NCI-H345 treated with DMSO at 0.1 percent for 48 hours (cell line): ENCODE measurements at regions not wholly inside any gene's neighbourhood (a gene's known extent, or its start where the extent isn't known, plus 50 kb on each side); places are given as distances from the start of the nearest gene placed in this dataset.
"Not testable (repeated sequence)": the region's sequence is repeated elsewhere in the genome, so short reads cannot be mapped to it uniquely, and the experiment has no call there.

Experiments
- DNase-seq: peaks from one replicate; lab custom pipeline; 2025; ENCODE audit not compliant: unreplicated experiment; lab: John Stamatoyannopoulos, UW

- no peak for DNase-seq
These were observed 428.4 kb upstream of the KCNMB2 start for GRCh38 chr3:178107804-178108203.

- no peak for DNase-seq
These were observed 426.5 kb upstream of the KCNMB2 start for GRCh38 chr3:178109691-178110090.

DNA sequence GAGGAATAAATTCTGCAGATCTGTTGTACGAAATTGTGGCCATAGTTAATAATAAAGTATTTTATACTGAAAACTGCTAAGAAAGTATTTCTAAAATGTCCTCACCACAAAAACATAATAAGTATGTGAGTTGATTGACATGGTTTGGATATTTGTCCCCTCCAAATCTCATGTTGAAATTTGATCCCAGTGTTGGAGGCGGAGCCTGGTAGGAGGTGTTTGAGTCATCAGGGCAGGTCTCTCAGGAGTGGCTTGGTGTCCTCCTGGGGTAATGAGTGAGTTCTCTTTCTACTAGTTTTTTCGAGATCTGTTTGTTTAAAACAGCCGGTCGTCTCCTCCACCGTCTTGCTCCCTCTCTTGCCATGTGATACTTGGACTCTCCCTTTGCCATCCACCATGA is 424.1 kb upstream of the KCNMB2 start:
- no peak for DNase-seq

- DNase-seq, result not testable (repeated sequence)
These were observed 423.7 kb upstream of the KCNMB2 start for GRCh38 chr3:178112552-178112951.

DNA sequence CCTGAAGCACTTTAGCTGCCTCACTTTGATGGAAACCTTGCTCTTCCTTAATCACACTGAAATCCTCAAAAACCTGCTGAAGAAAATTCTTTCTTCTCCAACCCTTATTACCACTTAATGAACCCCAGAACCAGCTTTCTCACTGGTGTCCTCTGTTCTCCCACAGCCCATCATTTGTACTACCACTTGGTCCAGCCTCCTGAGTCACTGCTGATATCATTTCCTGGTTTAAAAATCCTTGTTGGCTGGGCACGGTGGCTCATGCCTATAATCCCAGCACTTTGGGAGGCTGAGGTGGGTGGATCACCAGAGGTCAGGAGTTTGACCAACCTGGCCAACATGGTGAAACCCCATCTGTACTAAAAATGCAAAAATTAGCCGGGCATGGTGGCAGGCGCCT is 418.6 kb upstream of the KCNMB2 start:
- DNase-seq, result no peak

GRCh38 chr3:178119608-178120295 is 416.5 kb upstream of the KCNMB2 start:
- not testable (repeated sequence) for DNase-seq

- DNase-seq, result no peak
These were observed 415.9 kb upstream of the KCNMB2 start for GRCh38 chr3:178120367-178120766.

- no peak for DNase-seq
These were observed 409.6 kb upstream of the KCNMB2 start for GRCh38 chr3:178126686-178127085.

- DNase-seq, result no peak
These were observed 409.0 kb upstream of the KCNMB2 start for GRCh38 chr3:178127221-178127620.

- DNase-seq, result no peak
These were observed 407.1 kb upstream of the KCNMB2 start for GRCh38 chr3:178129109-178129508.

DNA sequence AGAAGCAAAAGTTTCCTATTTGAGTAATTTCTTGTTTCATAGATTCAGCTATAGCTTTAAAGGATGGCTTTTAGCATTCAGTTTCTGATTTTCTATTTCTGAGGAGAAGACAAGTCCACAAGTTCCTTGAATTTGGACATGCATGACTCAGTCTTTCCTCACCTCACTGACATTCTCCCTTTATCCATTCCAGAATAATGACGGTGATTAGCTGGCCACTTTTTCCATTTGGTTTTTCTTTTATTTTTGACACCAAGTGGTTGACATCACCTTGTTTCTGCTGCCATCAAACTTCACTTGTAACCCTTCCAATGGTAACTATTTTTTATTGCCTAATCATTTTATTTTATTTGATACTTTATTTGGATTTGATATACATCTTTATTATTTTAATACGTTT is 404.4 kb upstream of the KCNMB2 start:
- no peak for DNase-seq

GRCh38 chr3:178137206-178137605 is 399.0 kb upstream of the KCNMB2 start:
- no peak for DNase-seq

GRCh38 chr3:178137831-178138230 is 398.4 kb upstream of the KCNMB2 start:
- DNase-seq, result no peak

GRCh38 chr3:178139116-178139515 is 397.1 kb upstream of the KCNMB2 start:
- no peak for DNase-seq

DNA sequence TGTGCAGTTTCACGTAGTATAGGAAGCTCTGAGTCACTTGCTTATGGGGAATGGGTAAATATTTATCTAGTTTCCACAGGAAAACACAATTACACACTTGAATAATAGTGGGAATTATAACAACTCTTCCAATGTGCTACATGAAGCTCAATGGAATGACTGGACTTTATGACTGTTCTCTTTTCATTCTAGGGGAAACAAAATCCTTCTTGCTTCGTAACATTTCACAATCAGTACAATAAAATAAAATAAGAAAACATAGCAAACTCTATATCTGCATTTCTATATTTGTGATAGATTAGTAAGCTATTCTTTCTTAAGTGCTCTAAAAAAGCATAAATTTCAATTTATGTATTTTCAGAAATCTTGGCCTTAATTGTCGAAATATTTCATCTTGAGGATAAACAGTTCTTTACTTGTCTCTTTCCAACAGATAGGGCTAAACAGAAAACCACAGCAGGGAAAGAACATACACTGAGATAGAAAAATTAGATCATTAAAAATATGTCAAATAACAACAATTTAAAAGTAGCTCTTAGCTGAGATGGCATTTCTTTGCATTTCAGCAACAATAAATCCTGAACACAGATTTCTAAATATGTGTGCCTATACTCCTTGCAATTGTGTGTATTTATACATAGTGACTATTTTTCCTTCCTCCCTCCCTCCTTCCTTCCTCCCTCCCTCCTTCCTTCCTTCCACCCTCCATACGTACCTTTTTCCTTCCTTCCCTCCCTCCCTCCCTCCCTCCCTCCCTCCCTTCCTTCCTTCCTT is 395.5 kb upstream of the KCNMB2 start:
- DNase-seq, result no peak

DNA sequence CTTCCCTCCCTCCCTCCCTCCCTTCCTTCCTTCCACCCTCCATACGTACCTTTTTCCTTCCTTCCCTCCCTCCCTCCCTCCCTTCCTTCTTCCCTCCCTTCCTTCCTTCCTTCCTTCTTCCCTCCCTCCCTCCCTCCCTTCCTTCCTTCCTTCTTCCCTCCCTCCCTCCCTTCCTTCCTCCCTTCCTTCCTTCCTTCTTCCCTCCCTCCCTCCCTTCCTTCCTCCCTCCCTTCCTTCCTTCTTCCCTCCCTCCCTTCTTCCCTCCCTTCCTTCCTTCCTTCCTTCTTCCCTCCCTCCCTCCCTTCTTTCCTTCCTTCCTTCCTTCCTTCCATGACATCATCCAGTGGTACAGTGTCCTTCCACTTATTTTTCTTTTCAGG is 394.9 kb upstream of the KCNMB2 start:
- not testable (repeated sequence) for DNase-seq

DNA sequence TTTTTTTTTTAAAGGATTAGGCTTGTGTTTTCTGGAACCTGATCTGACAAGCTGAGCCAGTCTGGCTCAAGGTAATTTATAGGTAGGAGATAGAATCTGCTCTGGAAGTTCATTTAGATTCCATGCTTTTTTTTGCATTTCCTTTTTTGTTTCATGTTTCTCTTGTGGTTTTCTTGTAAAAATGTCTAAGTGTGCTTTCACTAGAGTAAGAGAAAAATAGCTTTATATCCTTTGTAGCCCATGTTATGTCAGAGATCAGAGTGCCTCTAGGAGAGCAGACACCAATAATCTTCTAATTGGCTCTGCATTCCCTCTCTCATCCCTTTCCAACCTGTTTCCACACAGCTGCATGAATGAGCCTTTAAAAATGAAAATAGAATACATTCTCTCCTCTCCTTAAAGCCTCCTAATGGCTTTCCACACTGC is 389.8 kb upstream of the KCNMB2 start:
- no peak for DNase-seq

- DNase-seq, result no peak
These were observed 389.2 kb upstream of the KCNMB2 start for GRCh38 chr3:178147001-178147400.

DNA sequence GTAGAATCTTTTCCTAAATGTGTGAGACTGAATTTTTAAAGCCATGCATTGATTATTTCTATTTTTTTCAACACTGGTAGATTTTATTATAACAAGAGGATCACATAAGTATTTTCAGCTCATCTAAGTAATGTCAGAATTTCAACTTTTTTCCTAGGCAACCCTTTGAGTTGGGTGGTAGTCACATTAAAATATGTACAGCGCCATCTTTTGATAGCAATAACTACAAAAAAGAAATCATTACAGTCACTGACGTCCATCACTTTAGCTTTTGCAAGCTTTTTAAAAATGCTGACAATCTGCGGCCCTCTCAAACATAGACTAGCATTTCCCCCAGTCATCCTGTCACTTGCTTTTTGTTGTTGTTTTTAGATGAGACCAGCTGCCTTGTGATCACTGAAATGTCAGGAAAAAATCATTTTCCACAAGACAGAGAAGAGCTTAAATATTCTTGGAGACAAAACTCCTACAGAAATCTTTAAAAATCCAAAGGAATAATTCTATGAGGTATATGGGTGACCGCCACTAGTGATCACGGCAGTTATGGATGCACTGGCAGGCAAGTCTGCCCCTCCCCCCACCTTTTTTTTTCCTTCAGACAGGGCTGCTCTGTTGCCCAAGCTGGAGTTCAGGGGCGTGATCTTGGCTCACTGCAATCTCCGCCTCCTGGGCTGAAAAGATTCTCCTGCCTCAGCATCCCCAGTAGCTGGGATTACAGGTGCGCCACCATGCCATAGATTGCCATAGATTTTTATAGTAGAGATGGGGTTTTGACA is 384.0 kb upstream of the KCNMB2 start:
- no peak for DNase-seq

DNA sequence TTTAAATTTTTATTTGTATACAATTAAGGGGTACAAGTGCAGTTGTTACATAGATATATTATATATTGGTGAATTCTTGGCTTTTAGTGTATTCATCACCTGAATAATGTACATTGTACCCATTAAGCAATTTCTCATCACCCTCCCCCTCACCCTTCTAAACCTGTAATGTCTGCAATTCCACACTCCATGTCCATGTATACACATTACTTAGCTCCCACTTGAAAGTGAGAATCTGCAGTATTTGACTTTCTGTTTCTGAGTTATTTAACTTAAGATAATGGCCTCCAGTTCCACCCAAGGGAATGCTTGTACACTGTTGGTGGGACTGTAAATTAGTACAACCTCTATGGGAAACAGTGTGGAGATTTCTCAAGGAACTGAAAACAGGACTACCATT is 383.2 kb upstream of the KCNMB2 start:
- DNase-seq, result no peak

- no peak for DNase-seq
These were observed 380.7 kb upstream of the KCNMB2 start for GRCh38 chr3:178155521-178155920.

DNA sequence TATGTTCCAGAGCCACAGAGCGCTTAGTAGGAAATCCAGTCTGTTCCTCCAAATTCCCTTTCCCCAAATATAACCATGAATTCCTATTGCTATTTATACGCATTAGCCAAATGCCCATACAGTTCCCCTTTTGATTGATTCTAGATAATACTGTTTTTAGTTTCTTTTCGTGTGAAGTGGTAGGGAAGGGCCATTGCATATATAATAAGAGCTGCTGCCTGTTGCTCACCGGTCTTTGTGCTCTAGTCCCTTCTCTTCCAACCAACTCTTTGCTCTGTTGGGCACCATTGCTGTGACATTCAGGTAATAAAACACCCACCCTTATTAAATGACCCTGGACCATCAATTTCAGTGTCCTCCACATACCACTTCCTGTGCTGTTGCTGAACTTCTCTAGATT is 379.9 kb upstream of the KCNMB2 start:
- no peak for DNase-seq
